ENCODE measurements at regions not wholly inside any gene's neighbourhood (a gene's known extent, or its start where the extent isn't known, plus 50 kb on each side); places are given as distances from the start of the nearest gene placed in this dataset.

DNA sequence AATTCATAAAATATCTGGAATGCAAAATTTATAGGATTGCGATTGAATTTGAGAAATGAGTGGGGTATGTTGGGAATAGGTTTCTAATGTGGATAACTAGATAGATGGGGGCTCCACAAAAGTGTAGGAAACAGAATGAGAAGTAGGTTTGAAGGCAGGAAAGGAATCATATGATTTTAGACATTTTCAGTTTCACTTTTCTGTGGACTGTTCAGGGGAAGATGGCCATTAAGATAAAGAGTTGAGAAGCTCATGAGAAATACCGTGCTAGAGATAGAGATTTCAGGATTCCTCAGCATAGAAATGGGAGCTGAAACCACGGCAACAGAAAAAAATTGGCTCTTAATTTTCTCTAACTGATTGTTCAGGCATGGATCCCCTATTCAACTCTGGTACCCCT is 163.4 kb upstream of the CD180 start:
- Histone ChIP-seq H3K18ac (ENCODE audit: insufficient read length, low read depth, low read length) (no peak overlapping the region), H3K9me3 (ENCODE audit: control insufficient read depth, low read depth, low read length) (no peaks in the 10 kb centered on the region), H3K14ac (ENCODE audit: insufficient read depth, low read length) (no peak overlapping the region), H3K79me2 (ENCODE audit: insufficient read depth, low read length) (no peaks in the 10 kb centered on the region), H2BK5ac (ENCODE audit: insufficient read length, low read length) (no peak overlapping the region), H2BK20ac (ENCODE audit: low read depth, low read length, poor library complexity, severe bottlenecking) (no peak overlapping the region), H3T11ph (ENCODE audit: low read length) (no peak overlapping the region), H3K27me3 (ENCODE audit: insufficient read depth, low read length) (no peaks in the 10 kb centered on the region), H2BK120ac (ENCODE audit: low read depth, low read length, poor library complexity, severe bottlenecking) (no peak overlapping the region), H4K20me1 (ENCODE audit: control insufficient read depth, insufficient read depth, insufficient read length) (no peaks in the 10 kb centered on the region), H4K8ac (replicated peaks; ENCODE audit: insufficient read length, low read depth, low read length) (no peak overlapping the region), H2AK5ac (ENCODE audit: insufficient read length, low read length) (no peak overlapping the region), H3K9ac (ENCODE audit: extremely low read depth, insufficient read length, low read length) (no peak overlapping the region), H3K4me1 (ENCODE audit: insufficient read depth, low read length) (no peaks in the 10 kb centered on the region), H2BK15ac (ENCODE audit: low read depth, low read length) (no peak overlapping the region), H3K27ac (ENCODE audit: insufficient read length, low read depth, low read length) (no peak overlapping the region), H4K91ac (ENCODE audit: insufficient read length, low read depth, low read length) (no peak overlapping the region), H3K4me2 (ENCODE audit: insufficient read depth, insufficient read length, low read length) (no peak overlapping the region), H3K23me2 (ENCODE audit: insufficient read length, low read depth, low read length, poor library complexity, severe bottlenecking) (no peaks in the 10 kb centered on the region), H2BK12ac (ENCODE audit: insufficient read length, low read depth, low read length) (no peak overlapping the region), H3K56ac (ENCODE audit: insufficient read length, low read depth, low read length) (no peak overlapping the region), H3K79me1 (ENCODE audit: insufficient read depth, low read depth, low read length, poor library complexity, severe bottlenecking) (no peaks in the 10 kb centered on the region), H3K23ac (ENCODE audit: insufficient read length, low read depth, low read length) (no peak overlapping the region), H4K5ac (ENCODE audit: insufficient read length, low read depth, low read length) (no peak overlapping the region), H3K4ac (ENCODE audit: low read depth, low read length) (no peak overlapping the region), H2AFZ (ENCODE audit: low read length) (no peak overlapping the region)
- H3K36me3 Mint-ChIP-seq (ENCODE audit: insufficient read depth in 1 of 3, low read depth in 3 of 3), result no peaks in the 10 kb centered on the region
- H3K4me1 Mint-ChIP-seq, result 0 out of 4 replicates have a peak, but pooled peaks cover 0 to under 1% of the 10 kb centered on the region in 2 experiments
- H3K9me3 Mint-ChIP-seq, result no peaks in the 10 kb centered on the region; a peak in 1 of 5 replicates
- no peak overlapping the region for H3K4me3 Mint-ChIP-seq
- no peak overlapping the region for H3K27ac Mint-ChIP-seq
- WGBS (ENCODE audit: extremely low coverage, insufficient read length, low lambda C conversion rate), result 100% methylated on average over 1 of the region's 3 CpGs
- TF ChIP-seq, protein P1, sequence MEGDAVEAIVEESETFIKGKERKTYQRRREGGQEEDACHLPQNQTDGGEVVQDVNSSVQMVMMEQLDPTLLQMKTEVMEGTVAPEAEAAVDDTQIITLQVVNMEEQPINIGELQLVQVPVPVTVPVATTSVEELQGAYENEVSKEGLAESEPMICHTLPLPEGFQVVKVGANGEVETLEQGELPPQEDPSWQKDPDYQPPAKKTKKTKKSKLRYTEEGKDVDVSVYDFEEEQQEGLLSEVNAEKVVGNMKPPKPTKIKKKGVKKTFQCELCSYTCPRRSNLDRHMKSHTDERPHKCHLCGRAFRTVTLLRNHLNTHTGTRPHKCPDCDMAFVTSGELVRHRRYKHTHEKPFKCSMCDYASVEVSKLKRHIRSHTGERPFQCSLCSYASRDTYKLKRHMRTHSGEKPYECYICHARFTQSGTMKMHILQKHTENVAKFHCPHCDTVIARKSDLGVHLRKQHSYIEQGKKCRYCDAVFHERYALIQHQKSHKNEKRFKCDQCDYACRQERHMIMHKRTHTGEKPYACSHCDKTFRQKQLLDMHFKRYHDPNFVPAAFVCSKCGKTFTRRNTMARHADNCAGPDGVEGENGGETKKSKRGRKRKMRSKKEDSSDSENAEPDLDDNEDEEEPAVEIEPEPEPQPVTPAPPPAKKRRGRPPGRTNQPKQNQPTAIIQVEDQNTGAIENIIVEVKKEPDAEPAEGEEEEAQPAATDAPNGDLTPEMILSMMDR (conservative IDR thresholded peaks at IDR 0.05), result no peak
- no peak for DNase-seq
- H3K27me3 Mint-ChIP-seq (ENCODE audit: low read depth), result no peaks in the 10 kb centered on the region
